Lower leg skin (tissue), 3 donors: ENCODE measurements at regions not wholly inside any gene's neighbourhood (a gene's known extent, or its start where the extent isn't known, plus 50 kb on each side); places are given as distances from the start of the nearest gene placed in this dataset.

Experiments used
- POLR2A ChIP-seq, 2 donors: fragments of 450-650 bp; IDR thresholded peaks; one replicate each; pipeline ENCODE4 v1.6.1; 2016 to 2017; ENCODE audit warnings: antibody characterized with exemption in 2 of 2, mild to moderate bottlenecking in 1 of 2, moderate library complexity in 1 of 2
- TF ChIP-seq, protein P1 (sequence below), 3 donors: fragments of 450-650 bp; IDR thresholded peaks; one replicate each; pipeline ENCODE4 v1.5.1; 2016; ENCODE audit warnings: antibody characterized with exemption in 3 of 3, mild to moderate bottlenecking in 3 of 3, moderate library complexity in 2 of 3

DNA sequence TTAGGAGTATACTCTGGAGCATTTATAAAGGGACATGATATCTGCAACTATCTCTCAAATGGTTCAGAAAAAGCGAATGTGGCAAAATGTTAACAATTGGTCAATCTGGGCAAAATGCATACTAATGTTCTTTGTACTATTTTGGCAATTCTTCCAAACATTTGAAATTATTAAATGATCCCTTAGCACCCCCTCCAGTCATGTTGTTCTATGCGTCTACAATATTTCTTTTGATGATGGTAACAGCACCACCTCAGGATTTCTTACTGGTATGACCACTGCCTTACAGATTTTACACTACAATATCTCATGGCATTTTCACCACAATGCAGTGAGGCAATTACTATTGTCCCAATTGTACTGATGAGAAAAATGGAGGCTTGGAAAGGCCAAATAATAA, 52.9 kb upstream of the TRIO start:
- TF ChIP-seq, protein P1, sequence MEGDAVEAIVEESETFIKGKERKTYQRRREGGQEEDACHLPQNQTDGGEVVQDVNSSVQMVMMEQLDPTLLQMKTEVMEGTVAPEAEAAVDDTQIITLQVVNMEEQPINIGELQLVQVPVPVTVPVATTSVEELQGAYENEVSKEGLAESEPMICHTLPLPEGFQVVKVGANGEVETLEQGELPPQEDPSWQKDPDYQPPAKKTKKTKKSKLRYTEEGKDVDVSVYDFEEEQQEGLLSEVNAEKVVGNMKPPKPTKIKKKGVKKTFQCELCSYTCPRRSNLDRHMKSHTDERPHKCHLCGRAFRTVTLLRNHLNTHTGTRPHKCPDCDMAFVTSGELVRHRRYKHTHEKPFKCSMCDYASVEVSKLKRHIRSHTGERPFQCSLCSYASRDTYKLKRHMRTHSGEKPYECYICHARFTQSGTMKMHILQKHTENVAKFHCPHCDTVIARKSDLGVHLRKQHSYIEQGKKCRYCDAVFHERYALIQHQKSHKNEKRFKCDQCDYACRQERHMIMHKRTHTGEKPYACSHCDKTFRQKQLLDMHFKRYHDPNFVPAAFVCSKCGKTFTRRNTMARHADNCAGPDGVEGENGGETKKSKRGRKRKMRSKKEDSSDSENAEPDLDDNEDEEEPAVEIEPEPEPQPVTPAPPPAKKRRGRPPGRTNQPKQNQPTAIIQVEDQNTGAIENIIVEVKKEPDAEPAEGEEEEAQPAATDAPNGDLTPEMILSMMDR (IDR thresholded peaks at IDR 0.05), result no peak
- no peak for TF ChIP-seq POLR2A (IDR thresholded peaks at IDR 0.05)
